HG03469 (cell line): ENCODE measurements at regions not wholly inside any gene's neighbourhood (a gene's known extent, or its start where the extent isn't known, plus 50 kb on each side); places are given as distances from the start of the nearest gene placed in this dataset.
"Not testable (repeated sequence)": the region's sequence is repeated elsewhere in the genome, so short reads cannot be mapped to it uniquely, and the experiment has no call there.

ENCODE experiments used
- ATAC-seq: cut with Tn5 transposase; IDR thresholded peaks from one replicate; pipeline ENCODE4 v1.9.1; 2021; ENCODE audit warnings: mild to moderate bottlenecking, moderate library complexity, moderate number of reproducible peaks; ENCODE audit not compliant: unreplicated experiment

DNA sequence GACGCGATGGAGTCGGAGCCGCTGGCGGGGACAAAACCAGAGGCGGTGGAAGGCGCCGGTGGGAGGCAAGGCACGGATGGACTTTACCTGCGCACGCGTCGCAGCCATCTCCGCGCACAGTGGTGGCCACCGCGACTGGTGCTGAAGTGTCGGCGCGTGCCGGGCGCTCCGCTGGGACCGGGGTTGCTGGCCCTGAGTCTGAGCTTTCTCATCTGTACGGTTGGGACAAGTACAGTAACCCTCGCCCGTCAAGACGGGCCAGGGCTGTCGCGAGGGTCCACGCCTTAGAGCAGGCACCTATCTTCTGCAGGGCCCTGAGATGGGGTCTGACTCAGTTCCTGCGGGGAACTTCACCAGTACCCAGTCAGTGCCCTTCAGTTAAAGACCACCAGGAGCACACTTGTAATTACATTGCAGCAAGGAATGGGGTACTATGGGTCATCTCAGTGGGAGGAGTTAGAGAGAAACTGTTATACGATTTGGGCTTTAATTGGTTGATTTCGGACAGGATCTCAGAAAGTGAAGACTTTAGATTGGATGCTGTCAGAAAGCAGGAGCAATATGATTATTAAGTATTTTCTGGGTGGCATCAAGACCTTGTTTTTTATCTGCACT lies 385.6 kb downstream of the SPATA31A6 start:
- not testable (repeated sequence) for ATAC-seq

- not testable (repeated sequence) for ATAC-seq
Measured at GRCh38 chr9:42577851-42578250, 394.4 kb downstream of the SPATA31A6 start.
